ENCODE measurements at regions not wholly inside any gene's neighbourhood (a gene's known extent, or its start where the extent isn't known, plus 50 kb on each side); places are given as distances from the start of the nearest gene placed in this dataset.

- Histone ChIP-seq H3K9me3 (ENCODE audit: insufficient read depth, low read length) (no peaks in the 10 kb centered on the region), H2AFZ (ENCODE audit: low read depth, low read length, severe bottlenecking) (no peak overlapping the region), H3K27ac (ENCODE audit: low read depth, low read length) (no peak overlapping the region), H3K4me3 (ENCODE audit: insufficient read depth, low read length, poor library complexity, severe bottlenecking) (no peak overlapping the region), H3K36me3 (ENCODE audit: low read length) (no peaks in the 10 kb centered on the region), H3K79me2 (ENCODE audit: insufficient read depth, low read length) (no peaks in the 10 kb centered on the region), H3F3A (ENCODE audit: insufficient read depth) (no peaks in the 10 kb centered on the region), H3K9ac (ENCODE audit: low read length) (no peak overlapping the region), H3K27me3 (ENCODE audit: low read length) (no peaks in the 10 kb centered on the region), H4K20me1 (ENCODE audit: low read depth, low read length) (no peaks in the 10 kb centered on the region), H3K4me2 (ENCODE audit: low read depth, low read length, poor library complexity, severe bottlenecking) (no peak overlapping the region), H3K9me2 (replicated peaks; ENCODE audit: insufficient read depth, low read length) (no peaks in the 10 kb centered on the region)
- no peak for TF ChIP-seq EZH2phosphoT487 (conservative IDR thresholded peaks at IDR 0.05; ENCODE audit: low read length)
- TF ChIP-seq CTCF (IDR thresholded peaks at IDR 0.05; ENCODE audit: insufficient read depth, low read length, poor library complexity, severe bottlenecking), result no peak
Measured at GRCh38 chr3:194875581-194876402, 190.1 kb downstream of the FAM43A start.

GRCh38 chr3:194876403-194877095 is 190.9 kb downstream of the FAM43A start:
- no peaks in the 10 kb centered on the region for H3K79me2 ChIP-seq (ENCODE audit: insufficient read depth, low read length)

GRCh38 chr3:194877291-194878119 is 191.8 kb downstream of the FAM43A start:
- Histone ChIP-seq H4K20me1 (ENCODE audit: low read depth, low read length) (no peaks in the 10 kb centered on the region), H3F3A (ENCODE audit: insufficient read depth) (no peaks in the 10 kb centered on the region), H3K9me3 (ENCODE audit: insufficient read depth, low read length) (no peaks in the 10 kb centered on the region), H3K4me3 (ENCODE audit: insufficient read depth, low read length, poor library complexity, severe bottlenecking) (no peak overlapping the region), H3K4me2 (ENCODE audit: low read depth, low read length, poor library complexity, severe bottlenecking) (no peak overlapping the region), H3K9ac (ENCODE audit: low read length) (no peak overlapping the region), H3K27me3 (ENCODE audit: low read length) (no peaks in the 10 kb centered on the region; the same call in 1 of the 2 replicates), H3K36me3 (ENCODE audit: low read length) (no peaks in the 10 kb centered on the region), H2AFZ (ENCODE audit: low read depth, low read length, severe bottlenecking) (no peak overlapping the region), H3K27ac (ENCODE audit: low read depth, low read length) (no peak overlapping the region), H3K9me2 (replicated peaks; ENCODE audit: insufficient read depth, low read length) (no peaks in the 10 kb centered on the region), H3K79me2 (ENCODE audit: insufficient read depth, low read length) (no peaks in the 10 kb centered on the region)
- TF ChIP-seq CTCF (IDR thresholded peaks at IDR 0.05; ENCODE audit: insufficient read depth, low read length, poor library complexity, severe bottlenecking) (no peak), EZH2phosphoT487 (conservative IDR thresholded peaks at IDR 0.05; ENCODE audit: low read length) (no peak)

More at GRCh38 chr3:194876403-194877095, 190.9 kb downstream of the FAM43A start:
- H3K4me3 ChIP-seq (ENCODE audit: insufficient read depth, low read length, poor library complexity, severe bottlenecking), result no peak overlapping the region
- no peak overlapping the region for H3K27ac ChIP-seq (ENCODE audit: low read depth, low read length)
- no peaks in the 10 kb centered on the region for H3K36me3 ChIP-seq (ENCODE audit: low read length)
- no peaks in the 10 kb centered on the region for H3K27me3 ChIP-seq (ENCODE audit: low read length)
- no peak for TF ChIP-seq CTCF (IDR thresholded peaks at IDR 0.05; ENCODE audit: insufficient read depth, low read length, poor library complexity, severe bottlenecking)
- no peak for TF ChIP-seq EZH2phosphoT487 (conservative IDR thresholded peaks at IDR 0.05; ENCODE audit: low read length)
- H2AFZ ChIP-seq (ENCODE audit: low read depth, low read length, severe bottlenecking), result no peak overlapping the region
- H4K20me1 ChIP-seq (ENCODE audit: low read depth, low read length), result no peaks in the 10 kb centered on the region
- H3K9me3 ChIP-seq (ENCODE audit: insufficient read depth, low read length), result no peaks in the 10 kb centered on the region
- no peaks in the 10 kb centered on the region for H3F3A ChIP-seq (ENCODE audit: insufficient read depth)
- H3K9me2 ChIP-seq (replicated peaks; ENCODE audit: insufficient read depth, low read length), result no peaks in the 10 kb centered on the region
- no peak overlapping the region for H3K9ac ChIP-seq (ENCODE audit: low read length)
- H3K4me2 ChIP-seq (ENCODE audit: low read depth, low read length, poor library complexity, severe bottlenecking), result no peak overlapping the region

Data from SU-DHL-6 (cell line).